ENCODE measurements at regions not wholly inside any gene's neighbourhood (a gene's known extent, or its start where the extent isn't known, plus 50 kb on each side); places are given as distances from the start of the nearest gene placed in this dataset.

DNA sequence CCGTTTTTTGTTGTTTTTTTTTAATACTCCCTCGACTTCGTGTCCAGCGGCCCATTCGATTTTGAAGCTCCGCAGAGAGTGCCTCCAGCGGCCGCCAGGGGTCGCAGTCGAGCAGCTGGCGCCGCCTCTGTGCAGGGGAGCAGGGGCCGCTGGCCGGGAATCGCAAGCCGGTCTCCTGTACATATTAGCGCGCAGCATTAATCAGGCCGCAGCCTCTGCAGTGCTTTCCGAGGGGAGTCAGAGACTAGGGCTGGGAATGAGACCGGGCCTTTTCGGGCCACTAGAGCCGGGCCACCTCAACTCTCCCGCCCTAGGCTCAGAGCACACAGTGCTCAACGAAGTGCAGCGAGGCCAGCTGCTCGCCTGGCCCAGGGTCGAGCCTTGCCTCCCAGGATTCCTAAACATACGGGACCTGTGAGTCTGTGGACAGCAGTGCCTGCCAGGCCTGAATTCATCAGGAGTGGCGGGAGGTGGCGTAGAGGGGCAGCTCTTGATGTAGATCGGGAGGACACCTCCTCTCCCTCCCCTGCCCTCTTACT lies 81.8 kb downstream of the EMP1 start:
- Histone ChIP-seq H3K9me1 (ENCODE audit: insufficient read depth, low read length) (no peaks in the 10 kb centered on the region), H2BK120ac (ENCODE audit: low read depth, low read length) (no peak overlapping the region), H4K91ac (ENCODE audit: insufficient read depth, low read depth, low read length) (no peak overlapping the region), H4K20me1 (ENCODE audit: insufficient read depth, low read length) (no peaks in the 10 kb centered on the region), H2AK5ac (ENCODE audit: low read depth, low read length) (no peak overlapping the region), H3K27ac (ENCODE audit: insufficient read depth, low read length) (no peak overlapping the region), H4K8ac (ENCODE audit: low read depth in 2 of 2, low read length in 2 of 2) (no peak overlapping the region), H2BK20ac (ENCODE audit: low read depth, low read length) (no peak overlapping the region), H3K4me2 (ENCODE audit: low read depth, low read length) (peak overlapping the region; percentile 37; the same call in 1 of the 2 replicates), H3K56ac (ENCODE audit: extremely low read depth, insufficient read depth, low read length) (no peak overlapping the region), H3K9ac (ENCODE audit: low read depth, low read length) (no peak overlapping the region), H3K36me3 (ENCODE audit: control insufficient read depth, insufficient read depth, low read length) (no peaks in the 10 kb centered on the region), H2AK9ac (replicated peaks; ENCODE audit: low read depth, low read length, poor library complexity) (peak overlapping the region; percentile 10), H3K18ac (ENCODE audit: low read depth, low read length) (no peak overlapping the region), H4K5ac (ENCODE audit: low read depth, low read length) (no peak overlapping the region), H2AFZ (replicated peaks; ENCODE audit: low read length, poor library complexity) (peak overlapping the region; percentile 82), H3K79me1 (ENCODE audit: low read depth in 1 of 2, low read length in 2 of 2) (no peaks in the 10 kb centered on the region), H3K4ac (ENCODE audit: low read depth, low read length) (no peak overlapping the region), H3K4me1 (ENCODE audit: control insufficient read depth, insufficient read depth, low read length) (no peaks in the 10 kb centered on the region), H3K9me3 (ENCODE audit: control insufficient read depth, insufficient read depth, low read length) (peaks cover 2% of the 10 kb centered on the region), H2BK5ac (ENCODE audit: low read depth, low read length, poor library complexity, severe bottlenecking) (no peak overlapping the region), H2BK15ac (ENCODE audit: low read depth, low read length) (no peak overlapping the region), H3K14ac (replicated peaks; ENCODE audit: low read depth, low read length) (no peak overlapping the region), H3K23ac (ENCODE audit: low read depth, low read length) (no peak overlapping the region), H3K27me3 (ENCODE audit: control insufficient read depth, insufficient read depth, low read length) (peaks cover 58% of the 10 kb centered on the region), H3K4me3 (ENCODE audit: insufficient read depth, low read depth, low read length) (no peak overlapping the region)
- ChIA-PET CTCF (interaction anchor here (0.8 to 1.7 kb wide), 11 partner anchors 9 to 889 kb away, joined by 3 to 12 read pairs (median 5); no protein-coding TSS in a partner anchor), POLR2A (ENCODE audit: unreplicated experiment) (interaction anchor here (0.6 to 0.7 kb wide), 2 partner anchors 17 to 272 kb away, joined by 3 to 4 read pairs; no protein-coding TSS in a partner anchor)
- ATAC-seq (ENCODE audit: low read depth) (peak; percentile 99), DNase-seq (peak; percentile 58)
- WGBS, 2 experiments (ENCODE audit: extremely low coverage in 2 of 2, insufficient read length in 1 of 2) = 2% methylated on average over 13 of the region's 32 CpGs; no CpG with 5 or more reads in 1 of the 2 experiments
- dilution Hi-C loops (cut with HindIII; ENCODE audit: low sequenced_read_pairs, unreplicated experiment) = no loop called here
- in situ Hi-C loops (cut with MboI; ENCODE audit: low sequenced_read_pairs) = loop anchor here (10.0 to 25.0 kb wide), 2 partner anchors 259 to 886 kb away; no protein-coding TSS in a partner anchor
- TF ChIP-seq, protein P1, sequence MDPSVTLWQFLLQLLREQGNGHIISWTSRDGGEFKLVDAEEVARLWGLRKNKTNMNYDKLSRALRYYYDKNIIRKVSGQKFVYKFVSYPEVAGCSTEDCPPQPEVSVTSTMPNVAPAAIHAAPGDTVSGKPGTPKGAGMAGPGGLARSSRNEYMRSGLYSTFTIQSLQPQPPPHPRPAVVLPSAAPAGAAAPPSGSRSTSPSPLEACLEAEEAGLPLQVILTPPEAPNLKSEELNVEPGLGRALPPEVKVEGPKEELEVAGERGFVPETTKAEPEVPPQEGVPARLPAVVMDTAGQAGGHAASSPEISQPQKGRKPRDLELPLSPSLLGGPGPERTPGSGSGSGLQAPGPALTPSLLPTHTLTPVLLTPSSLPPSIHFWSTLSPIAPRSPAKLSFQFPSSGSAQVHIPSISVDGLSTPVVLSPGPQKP (IDR thresholded peaks at IDR 0.05; ENCODE audit: borderline replicate concordance, low read depth, low read length) = no peak
- no peak for TF ChIP-seq MAFK (IDR thresholded peaks at IDR 0.05; ENCODE audit: low read depth, low read length)
- TF ChIP-seq, protein P2, sequence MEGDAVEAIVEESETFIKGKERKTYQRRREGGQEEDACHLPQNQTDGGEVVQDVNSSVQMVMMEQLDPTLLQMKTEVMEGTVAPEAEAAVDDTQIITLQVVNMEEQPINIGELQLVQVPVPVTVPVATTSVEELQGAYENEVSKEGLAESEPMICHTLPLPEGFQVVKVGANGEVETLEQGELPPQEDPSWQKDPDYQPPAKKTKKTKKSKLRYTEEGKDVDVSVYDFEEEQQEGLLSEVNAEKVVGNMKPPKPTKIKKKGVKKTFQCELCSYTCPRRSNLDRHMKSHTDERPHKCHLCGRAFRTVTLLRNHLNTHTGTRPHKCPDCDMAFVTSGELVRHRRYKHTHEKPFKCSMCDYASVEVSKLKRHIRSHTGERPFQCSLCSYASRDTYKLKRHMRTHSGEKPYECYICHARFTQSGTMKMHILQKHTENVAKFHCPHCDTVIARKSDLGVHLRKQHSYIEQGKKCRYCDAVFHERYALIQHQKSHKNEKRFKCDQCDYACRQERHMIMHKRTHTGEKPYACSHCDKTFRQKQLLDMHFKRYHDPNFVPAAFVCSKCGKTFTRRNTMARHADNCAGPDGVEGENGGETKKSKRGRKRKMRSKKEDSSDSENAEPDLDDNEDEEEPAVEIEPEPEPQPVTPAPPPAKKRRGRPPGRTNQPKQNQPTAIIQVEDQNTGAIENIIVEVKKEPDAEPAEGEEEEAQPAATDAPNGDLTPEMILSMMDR (conservative IDR thresholded peaks at IDR 0.05; ENCODE audit: low read depth, low read length) = peak; percentile 92
- TF ChIP-seq, protein P3, sequence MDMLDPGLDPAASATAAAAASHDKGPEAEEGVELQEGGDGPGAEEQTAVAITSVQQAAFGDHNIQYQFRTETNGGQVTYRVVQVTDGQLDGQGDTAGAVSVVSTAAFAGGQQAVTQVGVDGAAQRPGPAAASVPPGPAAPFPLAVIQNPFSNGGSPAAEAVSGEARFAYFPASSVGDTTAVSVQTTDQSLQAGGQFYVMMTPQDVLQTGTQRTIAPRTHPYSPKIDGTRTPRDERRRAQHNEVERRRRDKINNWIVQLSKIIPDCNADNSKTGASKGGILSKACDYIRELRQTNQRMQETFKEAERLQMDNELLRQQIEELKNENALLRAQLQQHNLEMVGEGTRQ (IDR thresholded peaks at IDR 0.05; ENCODE audit: low read depth, low read length) = no peak
- peak; percentile 16; the same call in 1 of the 2 replicates for TF ChIP-seq MAZ (IDR thresholded peaks at IDR 0.05; ENCODE audit: borderline replicate concordance, low read depth, low read length)
- peak; percentile 78 for TF ChIP-seq SMC3 (IDR thresholded peaks at IDR 0.05; ENCODE audit: low read depth, low read length)
- TF ChIP-seq RAD21 (IDR thresholded peaks at IDR 0.05; ENCODE audit: low read length) = peak; percentile 74
- TF ChIP-seq FOS (IDR thresholded peaks at IDR 0.05; ENCODE audit: low read depth, low read length) = no peak
- intact Hi-C loops (cut with micrococcal nuclease) = loop anchor here (1.0 kb wide), 3 partner anchors 256 to 889 kb away; no protein-coding TSS in a partner anchor
- BruUV-seq (replicated peaks) = no TSS peak

Data from IMR-90 (cell line).